HEK293T (cell line): ENCODE measurements at regions not wholly inside any gene's neighbourhood (a gene's known extent, or its start where the extent isn't known, plus 50 kb on each side); places are given as distances from the start of the nearest gene placed in this dataset.

Source experiments
- BHLHE40 ChIP-seq: fragments of 450-650 bp; IDR thresholded peaks from 2 replicates; pipeline ENCODE4 v1.6.1; 2016; ENCODE audit warnings: mild to moderate bottlenecking, moderate library complexity, borderline replicate concordance
- FOXK2 ChIP-seq: fragments of 450-650 bp; IDR thresholded peaks from 2 replicates; pipeline ENCODE4 v1.6.1; 2016; ENCODE audit warnings: mild to moderate bottlenecking

GRCh38 chr9:18009902-18010301 is 431.0 kb downstream of the SH3GL2 start:
- no peak for TF ChIP-seq BHLHE40
- no peak for TF ChIP-seq FOXK2
